Hematopoietic multipotent progenitor cell treated with erythropoietin and hydrocortisone succinate and interleukin-3 and kit ligand, for 4 days (in vitro differentiated cells): ENCODE measurements at regions not wholly inside any gene's neighbourhood (a gene's known extent, or its start where the extent isn't known, plus 50 kb on each side); places are given as distances from the start of the nearest gene placed in this dataset.
"Not testable (repeated sequence)": the region's sequence is repeated elsewhere in the genome, so short reads cannot be mapped to it uniquely, and the experiment has no call there.

Experiments used
- DNase-seq: peaks from one replicate; pipeline ENCODE4 v3.0.0-alpha.2; 2015

DNA sequence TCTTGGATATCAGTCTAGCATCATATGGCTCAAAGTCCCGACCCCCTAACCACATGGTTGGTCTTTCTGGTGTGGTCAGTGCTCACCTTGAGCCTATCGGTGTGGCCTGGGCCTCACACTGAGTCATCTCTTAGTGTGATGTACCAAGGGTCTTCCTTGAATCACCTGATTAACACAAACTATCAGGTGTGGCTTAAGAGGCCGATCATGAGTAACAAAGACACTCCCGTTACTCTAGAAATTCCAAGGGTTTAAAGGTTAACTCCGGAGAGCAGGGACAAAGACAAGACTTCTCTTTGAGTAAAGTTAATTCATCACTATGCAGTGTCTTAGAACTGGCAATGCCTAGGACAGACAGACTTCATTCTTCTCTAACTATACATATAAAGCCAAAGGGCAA is 52.3 kb upstream of the ARMC3 start:
- DNase-seq: no peak

DNA sequence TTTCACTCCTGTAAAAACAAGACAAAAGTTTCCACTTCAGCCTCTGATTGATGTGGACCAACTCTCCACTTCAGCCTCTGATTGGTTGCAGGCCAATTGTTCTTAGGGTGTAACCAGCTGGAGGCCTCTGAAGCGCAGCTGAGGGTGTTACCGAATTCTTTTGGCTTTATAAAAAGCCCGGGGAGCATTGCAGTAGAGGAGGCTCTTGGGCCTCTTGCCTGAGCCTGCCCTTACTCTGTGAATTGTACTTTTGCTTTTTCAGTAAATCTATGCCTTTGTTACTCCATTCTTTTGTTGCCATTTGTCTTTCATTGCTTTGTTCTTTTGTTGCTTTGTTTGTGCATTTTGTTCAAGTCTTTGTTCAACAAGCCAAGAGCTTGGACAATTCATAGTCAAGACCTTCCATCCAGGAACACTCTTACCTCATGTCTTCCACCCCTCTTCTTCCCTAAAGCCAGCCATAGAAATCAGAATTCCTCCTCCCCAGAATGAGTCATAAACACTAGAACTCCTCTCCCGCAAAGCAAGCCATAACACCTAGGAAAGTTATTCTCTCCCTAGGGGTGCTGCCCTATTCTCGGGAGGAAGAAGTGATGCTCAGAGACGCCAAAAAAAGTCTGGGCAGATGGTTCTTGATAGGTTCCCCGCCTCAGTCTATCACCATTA is 53.5 kb upstream of the ARMC3 start:
- no peak for DNase-seq

DNA sequence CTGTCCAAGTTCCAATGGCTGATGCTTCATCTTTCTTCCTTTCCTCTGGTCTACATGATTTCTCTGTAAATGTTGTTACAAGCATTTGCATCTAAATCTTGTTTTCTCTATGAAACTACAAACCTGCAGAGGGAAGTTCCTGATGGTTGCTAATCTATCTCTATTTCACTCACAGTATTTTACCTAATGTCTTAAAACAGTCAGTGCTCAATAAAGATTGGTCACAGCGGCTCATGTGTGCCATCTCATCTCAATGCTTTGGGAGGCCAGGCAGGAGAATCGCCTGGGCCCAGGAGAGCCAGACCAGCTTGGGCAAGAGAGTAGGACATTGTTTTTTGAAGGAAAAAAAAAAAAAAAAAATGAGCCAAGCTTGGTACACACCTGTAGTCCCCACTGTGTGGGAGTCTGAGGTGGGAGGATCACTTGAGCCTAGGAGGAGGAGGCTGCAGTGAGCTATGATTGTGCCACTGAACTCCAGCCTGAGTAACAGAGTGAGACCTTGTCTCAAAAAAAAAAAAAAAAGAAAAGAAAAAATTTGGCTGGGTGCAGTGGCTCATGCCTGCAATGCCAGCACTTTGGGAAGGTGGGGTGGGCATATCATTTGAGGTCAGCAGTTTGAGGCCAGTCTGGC is 71.3 kb upstream of the ARMC3 start:
- DNase-seq: no peak

- peak; percentile 83 for DNase-seq
Observed at GRCh38 chr10:22854935-22855421, 72.9 kb upstream of the ARMC3 start.

DNA sequence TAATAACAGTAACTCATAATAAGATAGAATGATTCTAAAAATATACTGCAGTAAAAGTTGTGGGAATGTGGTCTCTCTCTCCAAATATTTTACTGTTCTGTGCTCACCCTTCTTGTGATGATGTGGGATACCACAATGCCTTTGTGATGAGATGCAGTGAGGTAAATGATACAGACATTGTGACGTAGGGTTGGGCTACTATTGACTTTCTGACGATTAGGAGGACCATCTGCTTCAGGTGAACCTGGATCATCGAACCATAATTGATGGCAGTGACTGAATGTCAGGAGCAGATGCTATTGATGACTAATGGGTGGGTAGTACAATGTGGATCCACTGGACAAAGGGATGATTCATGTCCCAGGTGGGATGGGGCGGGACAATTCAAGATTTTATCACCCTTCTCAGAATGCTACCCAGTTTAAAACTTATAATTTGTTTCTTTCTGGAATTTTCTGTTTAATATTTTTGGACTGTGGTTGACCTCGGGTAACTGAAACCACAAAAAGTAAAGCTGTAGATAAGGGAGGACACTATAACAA is 73.9 kb upstream of the ARMC3 start:
- peak; percentile 29 for DNase-seq

- peak; percentile 23 for DNase-seq
Observed at GRCh38 chr10:22852712-22853353, 75.0 kb upstream of the ARMC3 start.

- DNase-seq: no peak
Observed at GRCh38 chr10:22851865-22852239, 76.0 kb upstream of the ARMC3 start.

DNA sequence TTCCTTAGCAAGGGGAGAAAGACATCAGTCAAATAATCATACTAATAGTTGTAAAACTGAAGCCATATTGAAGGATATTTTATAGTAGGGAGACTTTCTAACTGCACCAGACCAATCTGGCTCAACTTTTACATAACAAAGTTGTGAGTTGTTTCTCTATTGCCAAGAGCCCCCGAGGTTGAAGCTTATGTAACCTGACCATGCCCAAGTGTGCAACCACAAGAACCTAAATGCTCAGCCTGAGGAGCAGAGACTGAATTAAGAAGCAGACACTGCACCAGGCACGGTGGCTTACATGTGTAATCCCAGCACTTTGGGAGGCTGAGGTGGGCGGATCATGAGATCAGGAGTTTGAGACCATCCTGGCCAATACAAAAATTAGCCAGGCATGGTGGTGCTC is 77.3 kb upstream of the ARMC3 start:
- DNase-seq: no peak

DNA sequence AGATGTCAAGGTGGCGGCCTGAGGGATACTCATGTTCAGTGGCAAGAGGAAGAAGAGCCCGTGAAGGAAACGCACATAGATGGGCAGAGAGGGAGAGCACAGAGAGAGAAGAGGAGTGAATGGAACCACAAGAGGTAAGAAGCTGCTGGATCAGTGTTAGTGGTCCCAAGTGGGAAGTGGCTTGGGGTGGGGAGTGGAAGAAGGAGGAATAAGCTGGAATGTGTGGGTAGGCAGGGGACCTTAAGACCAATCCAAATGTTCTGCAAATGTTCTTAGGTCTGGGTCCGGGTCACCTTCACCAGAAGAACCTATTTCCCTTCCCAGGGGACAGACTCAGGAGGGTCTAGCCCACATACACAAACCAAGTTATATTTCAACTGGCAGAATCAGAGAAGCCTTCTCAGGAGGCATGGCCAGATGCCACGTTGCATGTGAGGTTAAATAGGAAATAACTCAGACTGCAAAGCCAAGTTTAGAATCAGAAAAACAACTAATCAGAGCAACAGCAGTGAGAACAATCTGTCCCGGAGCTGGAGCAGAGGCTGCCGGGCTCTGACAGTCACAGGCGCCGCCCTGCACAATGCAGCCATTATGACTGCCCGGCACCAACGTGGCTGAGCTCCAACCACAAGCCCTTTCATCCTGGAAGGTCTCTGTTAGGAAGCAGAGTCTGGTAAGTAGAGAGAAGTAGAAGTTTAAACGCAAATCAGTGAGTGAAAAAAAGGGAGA is 78.6 kb upstream of the ARMC3 start:
- DNase-seq: peak; percentile 57

DNA sequence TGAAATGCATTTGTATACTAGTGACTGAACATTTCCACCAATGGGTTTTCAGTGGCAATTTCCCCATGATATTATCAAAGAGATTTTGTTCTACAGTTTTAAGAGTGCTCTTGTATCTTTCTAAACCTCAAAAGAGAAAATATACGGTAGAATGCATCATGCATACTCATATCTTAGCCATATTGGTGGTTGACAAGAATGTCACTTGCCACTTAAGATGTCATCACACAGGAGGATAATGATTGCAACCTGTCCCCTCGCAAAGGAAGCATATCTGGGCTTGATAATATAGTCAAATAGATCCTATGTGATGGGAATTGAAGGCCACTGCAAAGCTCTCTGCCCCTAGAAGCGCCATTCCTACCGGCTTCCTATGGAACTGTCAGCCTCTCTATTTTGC is 79.3 kb upstream of the ARMC3 start:
- DNase-seq: no peak

GRCh38 chr10:22846294-22846693 is 81.6 kb upstream of the ARMC3 start:
- no peak for DNase-seq

DNA sequence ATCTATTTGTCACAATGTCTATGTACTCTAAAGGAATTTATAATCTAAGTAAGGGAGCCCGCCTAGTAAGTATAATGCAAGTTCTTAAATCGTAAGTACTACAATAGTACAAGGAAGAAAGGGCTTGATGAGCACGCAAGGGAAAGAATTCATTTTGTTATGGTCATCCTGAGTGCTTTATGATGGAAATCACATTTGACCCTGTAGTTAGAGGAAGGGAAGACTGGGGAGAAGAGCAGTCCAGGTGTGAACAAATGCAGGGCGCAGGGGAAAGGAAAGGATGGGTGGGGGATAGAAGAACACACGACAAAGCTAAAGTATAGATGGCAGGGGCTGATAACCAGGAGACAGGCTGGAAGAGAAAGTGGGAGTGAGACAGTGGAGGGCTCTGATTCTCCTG is 88.2 kb upstream of the ARMC3 start:
- no peak for DNase-seq

DNA sequence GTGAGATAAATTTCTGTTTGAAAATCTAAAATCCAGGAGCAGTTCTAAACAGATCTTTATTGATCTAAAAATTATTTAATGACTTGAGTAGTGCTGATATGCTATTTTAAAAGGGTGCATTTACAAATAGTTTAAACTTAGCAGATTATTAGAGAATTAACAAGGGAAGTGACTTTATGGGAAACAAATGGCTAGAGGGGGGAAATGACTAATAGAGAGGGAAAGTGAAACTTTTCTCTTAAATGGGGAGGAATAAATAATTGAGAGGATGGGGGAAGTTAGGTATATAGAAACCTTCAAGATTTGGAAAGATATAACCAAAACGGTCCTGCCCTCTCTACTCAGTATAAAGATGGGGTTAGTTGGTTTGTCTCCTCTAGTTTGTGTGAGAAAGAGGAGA is 90.1 kb upstream of the ARMC3 start:
- no peak for DNase-seq

GRCh38 chr10:22837351-22837750 is 90.5 kb upstream of the ARMC3 start:
- DNase-seq: no peak

GRCh38 chr10:22834471-22834870 is 93.4 kb upstream of the ARMC3 start:
- DNase-seq: no peak

DNA sequence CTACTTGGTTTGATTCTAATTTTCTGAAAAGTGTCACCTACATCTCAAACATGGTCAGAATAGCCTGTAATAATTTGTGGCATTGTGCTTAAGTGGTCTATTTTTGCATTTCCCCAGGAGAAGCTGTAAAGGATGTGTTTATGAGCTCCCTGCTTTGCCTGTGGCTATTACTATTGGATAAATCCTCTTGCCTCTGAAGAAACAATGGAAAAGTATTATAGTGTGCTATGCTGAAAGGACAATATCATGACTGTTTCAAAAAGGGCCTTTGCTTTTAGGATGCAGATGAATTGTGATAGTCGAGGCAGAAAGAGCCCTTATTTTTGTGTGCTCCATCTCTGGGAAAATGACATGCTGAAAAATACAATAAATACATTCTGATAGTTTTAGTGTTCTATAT is 94.1 kb upstream of the ARMC3 start:
- no peak for DNase-seq

DNA sequence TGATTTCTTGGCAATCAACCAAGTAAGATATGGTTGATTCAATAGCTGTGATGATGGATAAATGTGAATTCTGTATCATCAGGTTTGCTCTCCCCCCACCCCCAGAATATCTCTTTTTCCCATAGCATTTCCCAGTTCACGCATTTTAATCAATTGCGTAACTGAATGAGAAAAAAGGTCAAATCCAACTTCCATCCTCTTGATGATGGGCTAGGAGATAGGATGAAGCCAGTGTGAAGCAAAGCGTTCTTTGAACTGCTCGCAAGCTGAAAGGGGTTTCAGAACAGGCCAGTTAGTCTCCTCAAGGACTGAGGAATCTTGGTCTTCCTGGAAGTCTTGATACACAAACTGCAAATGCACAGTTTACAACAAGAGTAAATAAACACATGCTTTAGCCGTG is 94.5 kb upstream of the ARMC3 start:
- DNase-seq: no peak

GRCh38 chr10:22832851-22833250 is 95.0 kb upstream of the ARMC3 start:
- no peak for DNase-seq

- no peak for DNase-seq
Observed at GRCh38 chr10:22832066-22832602, 95.7 kb upstream of the ARMC3 start.

DNA sequence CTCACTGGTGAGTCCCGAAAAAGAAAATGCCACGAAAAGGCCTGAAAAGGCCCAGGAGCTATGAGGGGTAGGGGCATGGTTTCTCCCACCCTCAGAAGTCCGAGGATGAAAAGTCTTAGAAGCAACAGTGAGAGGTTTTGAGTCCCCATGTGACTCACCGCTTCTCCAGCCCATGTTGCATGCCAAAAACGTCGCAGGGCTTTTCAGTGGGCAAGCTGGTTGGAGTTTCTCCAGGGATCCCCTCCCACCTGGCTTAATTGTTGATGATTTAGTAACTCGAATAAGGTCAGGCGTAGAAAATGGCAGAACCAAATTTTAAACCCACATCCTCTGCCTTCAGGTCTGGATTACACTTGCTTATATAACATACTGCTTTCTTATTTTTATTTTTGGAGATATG is 96.3 kb upstream of the ARMC3 start:
- no peak for DNase-seq

GRCh38 chr10:22828712-22829111 is 99.1 kb upstream of the ARMC3 start:
- DNase-seq: not testable (repeated sequence)

- DNase-seq: no peak
Observed at GRCh38 chr10:22825841-22826240, 102.0 kb upstream of the ARMC3 start.

DNA sequence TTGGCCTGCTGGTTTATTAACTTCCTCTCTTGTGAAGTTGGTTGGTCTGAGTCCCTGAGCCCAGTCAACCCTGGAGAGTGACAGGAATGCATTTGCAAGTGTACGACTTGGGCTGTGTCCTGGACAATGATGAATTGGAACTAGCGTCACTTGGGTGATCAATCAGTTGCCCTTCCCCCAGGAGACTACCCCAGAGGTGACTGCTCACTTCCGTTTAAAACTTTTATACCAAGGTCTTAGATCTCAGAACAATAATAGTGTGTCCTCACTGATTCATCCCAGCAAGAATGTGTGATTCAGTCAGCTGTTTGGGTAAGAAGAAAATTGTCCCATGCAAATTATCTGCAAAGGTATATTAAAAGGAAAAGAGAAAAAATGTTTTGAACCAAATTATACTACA is 102.9 kb upstream of the ARMC3 start:
- DNase-seq: no peak
